ENCODE measurements at regions not wholly inside any gene's neighbourhood (a gene's known extent, or its start where the extent isn't known, plus 50 kb on each side); places are given as distances from the start of the nearest gene placed in this dataset.

- H3K9ac ChIP-seq (ENCODE audit: extremely low read depth, insufficient read length, low read length), result no peak overlapping the region
- H3K14ac ChIP-seq (ENCODE audit: insufficient read depth, low read length), result no peak overlapping the region
- no peak overlapping the region for H2BK15ac ChIP-seq (ENCODE audit: low read depth, low read length)
- no peak overlapping the region for H4K8ac ChIP-seq (replicated peaks; ENCODE audit: insufficient read length, low read depth, low read length)
- H2AFZ ChIP-seq (ENCODE audit: low read length), result no peak overlapping the region
- Mint-ChIP-seq H3K27me3 (ENCODE audit: low read depth) (no peaks in the 10 kb centered on the region; the same call in 1 of the 2 replicates), H3K4me3 (no peak overlapping the region), H3K36me3 (ENCODE audit: insufficient read depth in 1 of 3, low read depth in 3 of 3) (no peaks in the 10 kb centered on the region; a peak in 1 of 7 replicates), H3K4me1 (peaks cover 72 to 85% of the 10 kb centered on the region in 2 experiments), H3K9me3 (no peaks in the 10 kb centered on the region), H3K27ac (peak overlapping the region in 2 of 3 experiments; percentile 78 to 87; a peak in 4 of 7 replicates)
- H2BK12ac ChIP-seq (ENCODE audit: insufficient read length, low read depth, low read length), result no peak overlapping the region
- H3K4me2 ChIP-seq (ENCODE audit: insufficient read depth, insufficient read length, low read length), result no peak overlapping the region
- H3T11ph ChIP-seq (ENCODE audit: low read length), result no peak overlapping the region
- H3K9me3 ChIP-seq (ENCODE audit: control insufficient read depth, low read depth, low read length), result no peaks in the 10 kb centered on the region
- no peaks in the 10 kb centered on the region for H3K27me3 ChIP-seq (ENCODE audit: insufficient read depth, low read length)
- H3K79me2 ChIP-seq (ENCODE audit: insufficient read depth, low read length), result peaks cover 19% of the 10 kb centered on the region; the same call in 1 of the 2 replicates
- H3K4me1 ChIP-seq (ENCODE audit: insufficient read depth, low read length), result peaks cover 13% of the 10 kb centered on the region; the same call in 1 of the 2 replicates
- H3K23ac ChIP-seq (ENCODE audit: insufficient read length, low read depth, low read length), result no peak overlapping the region
- no peak overlapping the region for H2BK120ac ChIP-seq (ENCODE audit: low read depth, low read length, poor library complexity, severe bottlenecking)
- no peak overlapping the region for H2BK20ac ChIP-seq (ENCODE audit: low read depth, low read length, poor library complexity, severe bottlenecking)
- H4K91ac ChIP-seq (ENCODE audit: insufficient read length, low read depth, low read length), result no peak overlapping the region
- no peaks in the 10 kb centered on the region for H3K79me1 ChIP-seq (ENCODE audit: insufficient read depth, low read depth, low read length, poor library complexity, severe bottlenecking)
- WGBS (ENCODE audit: extremely low coverage, insufficient read length, low lambda C conversion rate), result no CpG with 5 or more reads among the region's 1 CpG
- no peak for DNase-seq
- H3K56ac ChIP-seq (ENCODE audit: insufficient read length, low read depth, low read length), result no peak overlapping the region
- H3K4ac ChIP-seq (ENCODE audit: low read depth, low read length), result no peak overlapping the region
- no peak for TF ChIP-seq CTCF (conservative IDR thresholded peaks at IDR 0.05)
- H3K27ac ChIP-seq (ENCODE audit: insufficient read length, low read depth, low read length), result no peak overlapping the region
- no peaks in the 10 kb centered on the region for H3K23me2 ChIP-seq (ENCODE audit: insufficient read length, low read depth, low read length, poor library complexity, severe bottlenecking)
- no peak overlapping the region for H3K18ac ChIP-seq (ENCODE audit: insufficient read length, low read depth, low read length)
- H4K20me1 ChIP-seq (ENCODE audit: control insufficient read depth, insufficient read depth, insufficient read length), result no peaks in the 10 kb centered on the region
- no peak overlapping the region for H2AK5ac ChIP-seq (ENCODE audit: insufficient read length, low read length)
- H2BK5ac ChIP-seq (ENCODE audit: insufficient read length, low read length), result no peak overlapping the region
- H4K5ac ChIP-seq (ENCODE audit: insufficient read length, low read depth, low read length), result no peak overlapping the region
These were observed 111.1 kb upstream of the DST start for GRCh38 chr6:56753811-56754210.
